ENCODE measurements at regions not wholly inside any gene's neighbourhood (a gene's known extent, or its start where the extent isn't known, plus 50 kb on each side); places are given as distances from the start of the nearest gene placed in this dataset.

GRCh38 chr11:127789927-127790326 lies 789.4 kb upstream of the KIRREL3 start:
- TF ChIP-seq, protein P1, sequence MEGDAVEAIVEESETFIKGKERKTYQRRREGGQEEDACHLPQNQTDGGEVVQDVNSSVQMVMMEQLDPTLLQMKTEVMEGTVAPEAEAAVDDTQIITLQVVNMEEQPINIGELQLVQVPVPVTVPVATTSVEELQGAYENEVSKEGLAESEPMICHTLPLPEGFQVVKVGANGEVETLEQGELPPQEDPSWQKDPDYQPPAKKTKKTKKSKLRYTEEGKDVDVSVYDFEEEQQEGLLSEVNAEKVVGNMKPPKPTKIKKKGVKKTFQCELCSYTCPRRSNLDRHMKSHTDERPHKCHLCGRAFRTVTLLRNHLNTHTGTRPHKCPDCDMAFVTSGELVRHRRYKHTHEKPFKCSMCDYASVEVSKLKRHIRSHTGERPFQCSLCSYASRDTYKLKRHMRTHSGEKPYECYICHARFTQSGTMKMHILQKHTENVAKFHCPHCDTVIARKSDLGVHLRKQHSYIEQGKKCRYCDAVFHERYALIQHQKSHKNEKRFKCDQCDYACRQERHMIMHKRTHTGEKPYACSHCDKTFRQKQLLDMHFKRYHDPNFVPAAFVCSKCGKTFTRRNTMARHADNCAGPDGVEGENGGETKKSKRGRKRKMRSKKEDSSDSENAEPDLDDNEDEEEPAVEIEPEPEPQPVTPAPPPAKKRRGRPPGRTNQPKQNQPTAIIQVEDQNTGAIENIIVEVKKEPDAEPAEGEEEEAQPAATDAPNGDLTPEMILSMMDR (conservative IDR thresholded peaks at IDR 0.05; ENCODE audit: low read depth, low read length): no peak; the same call in 1 of the 2 replicates
- no peak for TF ChIP-seq RCOR1 (IDR thresholded peaks at IDR 0.05; ENCODE audit: insufficient replicate concordance, low read length)
- no peak for TF ChIP-seq NFE2L2 (IDR thresholded peaks at IDR 0.05; ENCODE audit: low read depth, low read length)
- TF ChIP-seq POLR2A (IDR thresholded peaks at IDR 0.05; ENCODE audit: low read depth, low read length): no peak
- no peak for TF ChIP-seq BHLHE40 (IDR thresholded peaks at IDR 0.05; ENCODE audit: low read depth, low read length)
- TF ChIP-seq RFX5 (IDR thresholded peaks at IDR 0.05; ENCODE audit: low read depth, low read length): no peak
- no peak for TF ChIP-seq USF2 (IDR thresholded peaks at IDR 0.05; ENCODE audit: low read depth, low read length)
- TF ChIP-seq FOS (IDR thresholded peaks at IDR 0.05; ENCODE audit: low read depth, low read length): no peak
- TF ChIP-seq RAD21 (IDR thresholded peaks at IDR 0.05; ENCODE audit: low read length): no peak
- TF ChIP-seq MXI1 (IDR thresholded peaks at IDR 0.05; ENCODE audit: borderline replicate concordance, low read depth, low read length): no peak
